GM03348 (cell line): ENCODE measurements at regions not wholly inside any gene's neighbourhood (a gene's known extent, or its start where the extent isn't known, plus 50 kb on each side); places are given as distances from the start of the nearest gene placed in this dataset.
A peak's percentile ranks its signal among the peaks of the same experiment; 100 is the strongest.

Experiments used
- DNase-seq: peaks from one replicate; pipeline ENCODE4 v3.0.0; 2012; ENCODE audit warnings: low spot score

GRCh38 chr1:201612645-201613044, 73.7 kb downstream of the NAV1 start:
- DNase-seq = no peak

GRCh38 chr1:201614262-201615015, 75.5 kb downstream of the NAV1 start:
- peak; percentile 51 for DNase-seq

GRCh38 chr1:201617157-201617556, 78.2 kb downstream of the NAV1 start:
- no peak for DNase-seq

- no peak for DNase-seq
These were observed 79.5 kb downstream of the NAV1 start for GRCh38 chr1:201618389-201618788.

GRCh38 chr1:201618905-201619304, 80.0 kb downstream of the NAV1 start:
- no peak for DNase-seq

- DNase-seq = no peak
These were observed 80.6 kb downstream of the NAV1 start for GRCh38 chr1:201619513-201619912.

- no peak for DNase-seq
These were observed 83.4 kb downstream of the NAV1 start for GRCh38 chr1:201622353-201622752.

GRCh38 chr1:201622824-201623223, 83.9 kb downstream of the NAV1 start:
- no peak for DNase-seq

- DNase-seq = no peak
These were observed 85.9 kb downstream of the NAV1 start for GRCh38 chr1:201624741-201625225.

- DNase-seq = peak; percentile 87
These were observed 86.4 kb downstream of the NAV1 start for GRCh38 chr1:201625226-201625761.

GRCh38 chr1:201625851-201626251, 86.9 kb downstream of the NAV1 start:
- no peak for DNase-seq

GRCh38 chr1:201626629-201627275, 87.8 kb downstream of the NAV1 start:
- DNase-seq = peak; percentile 50

GRCh38 chr1:201628490-201628889, 89.6 kb downstream of the NAV1 start:
- no peak for DNase-seq

GRCh38 chr1:201630582-201630981, 91.7 kb downstream of the NAV1 start:
- DNase-seq = peak; percentile 59

- no peak for DNase-seq
These were observed 92.1 kb downstream of the NAV1 start for GRCh38 chr1:201631037-201631436.

- DNase-seq = no peak
These were observed 93.5 kb downstream of the NAV1 start for GRCh38 chr1:201632364-201632952.

GRCh38 chr1:201633297-201633696, 94.4 kb downstream of the NAV1 start:
- DNase-seq = no peak

GRCh38 chr1:201633811-201634210, 94.9 kb downstream of the NAV1 start:
- DNase-seq = no peak

GRCh38 chr1:201634261-201634660, 95.3 kb downstream of the NAV1 start:
- no peak for DNase-seq

GRCh38 chr1:201636097-201636496, 97.2 kb downstream of the NAV1 start:
- DNase-seq = no peak

- DNase-seq = peak; percentile 49
These were observed 97.6 kb downstream of the NAV1 start for GRCh38 chr1:201636510-201636971.

GRCh38 chr1:201637282-201638079, 98.6 kb downstream of the NAV1 start:
- DNase-seq = peak; percentile 58
